ENCODE measurements at regions not wholly inside any gene's neighbourhood (a gene's known extent, or its start where the extent isn't known, plus 50 kb on each side); places are given as distances from the start of the nearest gene placed in this dataset.
A peak's percentile ranks its signal among the peaks of the same experiment; 100 is the strongest.
"Not testable (repeated sequence)": the region's sequence is repeated elsewhere in the genome, so short reads cannot be mapped to it uniquely, and the experiment has no call there.

DNA sequence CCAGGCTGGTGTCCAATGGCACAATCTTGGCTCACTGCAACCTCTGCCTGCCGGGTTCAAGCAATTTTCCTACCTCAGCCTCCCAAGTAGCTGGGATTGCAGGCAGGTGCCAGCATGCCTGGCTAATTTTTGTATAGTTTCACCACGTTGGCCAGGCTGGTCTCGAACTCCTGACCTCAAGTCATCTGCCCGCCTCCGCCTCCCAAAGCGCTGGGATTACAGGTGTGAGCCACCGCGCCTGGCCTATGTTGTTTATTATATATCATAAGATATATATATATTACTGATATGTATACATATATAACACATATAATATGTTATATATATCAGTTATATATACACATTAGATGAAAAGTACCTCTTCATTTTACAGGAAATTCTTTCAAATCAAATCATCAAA lies 914.7 kb downstream of the FOXD4L5 start:
- in situ Hi-C loops (cut with MboI; ENCODE audit: low pct_unique_long_range_greater_than_20kb in 2 of 9, low sequenced_read_pairs in 9 of 9, unreplicated experiment in 9 of 9); H3K4me1 ChIP-seq (replicated peaks in 1 of 2): not testable (repeated sequence)
- no CpG with 5 or more reads among the region's 8 CpGs for WGBS, 10 experiments

GRCh38 chr9:64369644-64370043 lies 915.4 kb downstream of the FOXD4L5 start:
- H3K4me1 ChIP-seq (replicated peaks in 1 of 2); H3K27ac ChIP-seq; in situ Hi-C loops (cut with MboI; ENCODE audit: low pct_unique_long_range_greater_than_20kb in 2 of 9, low sequenced_read_pairs in 9 of 9, unreplicated experiment in 9 of 9); H3K4me3 ChIP-seq: not testable (repeated sequence)
- no CpG with 5 or more reads among the region's 31 CpGs for WGBS, 10 experiments
- peak in 5 of 8 experiments; percentile 4 to 19 (median 7) for ATAC-seq (replicated peaks in 6 of 8)

More for the DNA sequence above, 914.7 kb downstream of the FOXD4L5 start:
- H3K27ac ChIP-seq; H3K4me3 ChIP-seq; ATAC-seq (replicated peaks in 6 of 8): not testable (repeated sequence)

DNA sequence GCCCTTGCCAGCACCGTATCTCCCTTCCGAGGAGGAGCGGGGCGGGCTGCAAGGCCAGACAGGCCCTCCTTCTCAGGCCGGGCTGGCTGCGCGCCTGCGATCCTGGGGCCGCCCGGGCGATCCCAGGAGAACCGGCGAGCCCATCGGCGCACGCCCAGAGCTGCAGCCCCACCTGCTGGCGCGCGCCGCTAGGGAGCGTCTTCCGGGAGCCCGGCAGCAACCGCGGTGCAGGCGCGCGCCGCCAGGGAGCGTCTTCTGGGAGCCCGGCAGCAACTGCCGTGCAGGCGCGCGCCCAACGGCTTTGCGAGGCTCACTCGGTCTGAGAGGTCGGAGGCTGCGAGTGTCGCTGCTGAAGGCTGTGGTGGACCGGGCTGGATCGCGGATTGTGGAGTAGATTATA lies 915.9 kb downstream of the FOXD4L5 start:
- ATAC-seq (replicated peaks in 6 of 8), result peak; percentile 100

DNA sequence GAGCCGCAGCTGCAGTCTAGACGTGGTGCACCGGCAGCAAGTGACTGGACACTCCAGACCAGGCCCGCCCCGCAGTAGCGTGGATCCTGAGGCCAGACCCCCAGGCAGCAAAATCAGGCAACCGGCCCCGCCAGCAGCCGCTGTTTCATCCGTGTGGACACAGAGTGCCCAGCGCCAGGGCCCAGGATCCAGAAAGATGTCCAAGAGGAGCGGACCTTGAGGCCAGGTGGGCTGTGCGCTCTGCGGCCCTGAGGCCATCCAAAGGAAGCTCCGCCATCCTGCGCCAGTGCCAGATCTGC lies 916.4 kb downstream of the FOXD4L5 start:
- in situ Hi-C loops (cut with MboI; ENCODE audit: low pct_unique_long_range_greater_than_20kb in 2 of 9, low sequenced_read_pairs in 9 of 9, unreplicated experiment in 9 of 9); H3K4me1 ChIP-seq (replicated peaks in 1 of 2); ATAC-seq (replicated peaks in 6 of 8); H3K27ac ChIP-seq: not testable (repeated sequence)
- peak overlapping the region in 2 of 5 donors; percentile 21 to 23 for H3K4me3 ChIP-seq
- WGBS, 10 experiments, result no CpG with 5 or more reads among the region's 16 CpGs

More for the DNA sequence above, 915.9 kb downstream of the FOXD4L5 start:
- H3K4me1 ChIP-seq (replicated peaks in 1 of 2); in situ Hi-C loops (cut with MboI; ENCODE audit: low pct_unique_long_range_greater_than_20kb in 2 of 9, low sequenced_read_pairs in 9 of 9, unreplicated experiment in 9 of 9); H3K27ac ChIP-seq: not testable (repeated sequence)
- no CpG with 5 or more reads among the region's 44 CpGs for WGBS, 10 experiments
- H3K4me3 ChIP-seq, result peak overlapping the region; percentile 24 to 33 (median 26)

- in situ Hi-C loops (cut with MboI; ENCODE audit: low pct_unique_long_range_greater_than_20kb in 2 of 9, low sequenced_read_pairs in 9 of 9, unreplicated experiment in 9 of 9); ATAC-seq (replicated peaks in 6 of 8); H3K27ac ChIP-seq; H3K4me1 ChIP-seq (replicated peaks in 1 of 2): not testable (repeated sequence)
- peak overlapping the region in 2 of 5 donors; percentile 21 to 23 for H3K4me3 ChIP-seq
- WGBS, 10 experiments, result no CpG with 5 or more reads among the region's 47 CpGs
Measured at GRCh38 chr9:64367826-64368643, 917.0 kb downstream of the FOXD4L5 start.

Data from motor neuron (in vitro differentiated cells).